HUDEP-2 (cell line): ENCODE measurements at regions not wholly inside any gene's neighbourhood (a gene's known extent, or its start where the extent isn't known, plus 50 kb on each side); places are given as distances from the start of the nearest gene placed in this dataset.
"Not testable (repeated sequence)": the region's sequence is repeated elsewhere in the genome, so short reads cannot be mapped to it uniquely, and the experiment has no call there.

Experiments used
- DNase-seq, 76 experiments: peaks; one replicate each; lab custom pipeline; 2025; ENCODE audit not compliant: unreplicated experiment in 76 of 76; lab: John Stamatoyannopoulos, UW

DNA sequence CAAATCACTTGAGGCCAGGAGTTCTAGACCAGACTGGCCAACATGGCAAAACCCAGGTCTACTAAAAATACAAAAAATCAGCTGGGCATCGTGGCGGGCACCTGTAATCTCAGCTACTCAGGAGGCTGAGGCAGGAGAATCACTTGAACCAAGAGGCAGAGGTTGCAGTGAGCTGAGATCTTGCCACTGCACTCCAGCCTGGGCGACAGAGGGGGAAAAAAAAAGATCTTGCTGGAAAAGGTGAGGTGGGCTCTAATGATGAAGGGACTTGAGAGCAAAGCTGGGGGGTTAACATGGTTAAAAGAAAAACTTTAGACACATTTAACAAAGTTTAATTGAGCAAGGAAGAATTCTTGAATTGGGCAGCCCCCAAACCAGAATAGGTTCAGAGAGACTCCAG lies 121.8 kb downstream of the BANF2 start:
- not testable (repeated sequence) for DNase-seq

GRCh38 chr20:17819395-17820093 lies 119.8 kb downstream of the BANF2 start:
- no peak for DNase-seq

DNA sequence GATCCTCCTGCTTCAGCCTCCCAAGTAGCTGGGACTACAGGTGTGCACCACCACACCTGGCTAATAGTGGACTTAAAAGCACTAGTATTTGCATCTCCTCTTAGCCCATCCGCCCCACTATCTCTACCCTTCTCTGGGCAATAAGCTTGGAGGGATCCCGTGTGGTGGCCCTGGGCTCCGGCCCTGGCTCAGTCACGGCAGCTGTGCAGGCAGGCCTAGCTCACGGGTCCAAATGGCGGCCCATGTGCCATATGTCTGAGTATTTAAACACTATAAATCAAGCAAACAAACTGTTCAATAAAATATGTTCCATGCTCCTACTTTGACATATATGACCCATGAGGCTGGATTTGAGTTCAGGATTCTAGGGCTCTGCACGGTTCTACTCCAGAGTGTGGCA lies 118.4 kb downstream of the BANF2 start:
- no peak for DNase-seq

DNA sequence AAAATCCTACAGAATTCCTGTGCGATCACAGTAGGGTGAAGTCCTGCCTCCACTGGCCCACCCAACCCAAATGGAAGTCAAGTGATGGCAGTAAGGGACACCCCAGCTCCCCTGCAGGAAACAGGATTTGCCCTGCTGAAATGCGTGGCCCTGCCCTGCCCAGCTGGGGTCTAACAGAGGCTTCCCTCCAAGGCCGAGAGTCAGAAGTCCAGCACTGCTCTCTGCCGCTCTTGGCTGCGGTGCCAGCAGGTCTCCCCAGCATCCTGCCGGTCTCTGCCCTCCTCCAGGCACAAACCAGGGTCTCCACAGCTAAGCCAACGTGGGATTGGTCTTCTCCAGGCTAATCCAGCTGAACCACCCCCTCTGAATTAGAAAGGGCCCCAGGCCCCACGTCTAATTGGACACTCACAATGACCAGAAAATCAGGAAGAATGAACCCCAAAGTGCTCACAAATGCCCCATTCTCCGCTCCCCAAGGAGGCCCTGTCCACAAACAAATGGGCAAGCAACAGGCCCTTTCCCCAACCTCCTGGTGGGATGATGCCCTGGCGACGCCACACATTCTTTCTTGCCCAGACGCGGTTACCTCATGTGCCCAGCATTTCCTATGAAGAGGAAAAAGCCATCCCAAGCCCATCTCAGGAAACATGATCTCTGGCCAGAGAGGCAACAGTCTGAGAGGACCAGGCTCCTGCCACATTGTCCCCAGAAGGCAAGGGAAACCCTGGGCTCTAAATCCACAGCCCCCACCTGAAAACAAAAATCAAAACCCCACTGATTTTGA lies 117.2 kb downstream of the BANF2 start:
- no peak for DNase-seq

GRCh38 chr20:17811628-17811965 lies 111.8 kb downstream of the BANF2 start:
- no peak for DNase-seq

GRCh38 chr20:17810847-17811627 lies 111.3 kb downstream of the BANF2 start:
- DNase-seq = no peak

DNA sequence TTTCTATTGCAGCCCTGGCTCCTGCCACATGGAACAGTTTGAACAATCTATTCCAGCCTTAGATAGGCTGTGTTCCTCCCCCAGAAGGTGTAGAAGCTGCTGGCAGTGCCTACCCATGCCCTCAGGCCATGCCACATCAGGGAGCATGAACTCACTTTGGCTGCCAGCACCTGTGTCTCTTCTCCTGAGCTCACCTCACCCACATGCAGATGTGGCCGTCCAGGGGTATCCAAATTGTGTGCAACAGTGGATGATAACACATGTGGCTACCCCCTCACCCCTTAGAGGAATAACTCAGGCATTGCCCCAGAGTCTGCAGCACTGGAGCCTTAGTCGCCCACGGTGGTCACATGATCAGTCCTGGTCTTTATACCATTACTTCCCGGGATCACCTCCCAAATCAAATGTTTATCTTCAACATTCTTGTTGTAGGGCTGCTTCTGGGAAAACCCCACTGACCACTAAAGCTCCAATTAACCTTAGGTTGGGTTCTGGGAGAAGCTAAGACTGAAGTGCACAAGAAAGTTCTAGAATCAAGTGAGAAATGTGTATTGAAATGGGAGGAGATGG lies 110.4 kb downstream of the BANF2 start:
- DNase-seq = no peak

DNA sequence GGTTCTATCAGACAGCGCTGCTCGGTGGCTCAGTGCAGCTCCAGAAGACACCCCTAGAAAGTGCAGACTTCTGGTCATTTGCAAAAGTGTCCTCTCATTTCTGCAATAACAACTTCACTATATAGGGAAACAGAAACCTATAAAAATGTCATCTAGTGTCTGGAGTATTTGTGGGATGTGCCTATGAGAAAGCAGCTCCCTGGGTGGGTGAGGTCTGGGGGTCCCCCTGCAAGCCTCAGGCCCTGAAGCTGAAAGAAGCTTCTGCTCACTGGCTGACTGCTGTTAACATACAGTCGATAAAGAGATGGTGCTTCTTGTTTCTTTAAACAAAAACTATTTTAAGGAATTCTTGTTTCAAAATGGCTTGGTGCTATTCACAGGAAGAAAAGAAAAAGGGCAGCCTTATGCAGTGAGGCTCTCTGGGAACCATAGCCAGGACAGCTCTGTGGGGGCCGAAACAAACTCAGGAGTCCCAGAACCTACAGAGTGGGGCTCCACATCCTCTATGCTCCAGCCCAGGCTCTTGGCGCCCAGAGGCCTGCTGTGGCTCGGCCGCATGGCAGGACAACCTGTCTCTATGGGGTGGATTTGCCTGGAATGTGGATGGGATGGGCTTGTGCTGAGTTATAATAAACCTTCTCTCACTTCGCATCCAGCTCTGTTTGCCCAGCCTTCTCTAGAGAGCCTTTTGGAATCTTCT lies 109.7 kb downstream of the BANF2 start:
- DNase-seq = no peak

DNA sequence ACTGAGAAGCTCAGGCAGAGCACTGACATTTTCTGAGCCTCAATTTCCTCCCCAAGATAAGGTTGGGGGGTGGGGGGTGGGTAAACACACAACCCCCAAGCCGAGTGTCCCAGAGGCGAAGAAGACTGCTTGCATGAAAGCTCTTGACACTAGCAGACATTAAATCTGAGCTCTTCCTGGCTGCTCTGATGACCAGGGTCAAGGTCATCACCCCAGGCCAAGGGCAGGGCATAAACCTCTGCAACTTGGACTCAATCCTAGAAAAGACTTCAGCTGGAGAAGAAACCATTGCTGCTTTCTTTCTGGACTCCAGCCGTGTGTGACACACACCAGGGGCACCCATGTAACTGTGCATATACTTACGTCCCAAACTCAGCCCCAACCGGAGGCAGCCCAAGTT lies 109.0 kb downstream of the BANF2 start:
- DNase-seq = no peak

DNA sequence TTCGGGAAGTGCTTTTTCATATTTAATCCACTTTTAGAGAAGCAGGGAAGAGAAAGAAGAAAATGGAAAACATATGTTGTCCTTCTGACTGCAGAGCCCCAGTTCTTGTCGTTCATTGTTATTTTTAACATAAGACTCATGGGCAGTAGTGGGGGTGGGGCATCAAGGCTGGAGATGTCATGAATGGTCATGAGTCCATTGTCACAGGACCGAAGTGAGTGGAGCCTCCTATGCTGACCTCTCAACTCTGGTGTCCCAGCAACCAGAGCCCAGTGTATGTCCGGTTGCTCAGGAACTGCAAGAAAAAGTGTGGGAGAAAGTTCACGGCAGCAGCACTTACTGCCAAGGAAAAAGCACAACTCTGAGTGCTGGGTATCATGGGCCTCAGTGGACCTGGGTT lies 108.6 kb downstream of the BANF2 start:
- no peak for DNase-seq

DNA sequence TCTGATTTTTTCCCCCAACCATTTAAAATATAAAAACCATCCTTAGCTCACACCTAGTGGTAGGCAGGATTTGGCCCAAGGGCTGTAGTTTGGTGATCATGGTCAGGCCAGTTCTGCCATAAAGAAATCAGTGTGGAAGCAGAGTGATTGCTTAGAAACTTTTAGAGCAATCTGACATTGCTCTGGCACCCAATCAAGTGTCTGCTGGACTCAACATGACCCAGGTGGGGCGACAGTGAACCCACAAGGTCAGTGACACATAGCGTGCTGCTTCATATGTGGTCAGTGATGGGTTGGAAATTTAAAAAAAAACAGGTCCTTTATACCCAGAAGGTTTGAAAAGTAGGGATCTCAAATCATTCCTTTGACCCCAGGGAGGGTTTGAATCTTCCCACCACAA lies 107.9 kb downstream of the BANF2 start:
- DNase-seq = no peak

DNA sequence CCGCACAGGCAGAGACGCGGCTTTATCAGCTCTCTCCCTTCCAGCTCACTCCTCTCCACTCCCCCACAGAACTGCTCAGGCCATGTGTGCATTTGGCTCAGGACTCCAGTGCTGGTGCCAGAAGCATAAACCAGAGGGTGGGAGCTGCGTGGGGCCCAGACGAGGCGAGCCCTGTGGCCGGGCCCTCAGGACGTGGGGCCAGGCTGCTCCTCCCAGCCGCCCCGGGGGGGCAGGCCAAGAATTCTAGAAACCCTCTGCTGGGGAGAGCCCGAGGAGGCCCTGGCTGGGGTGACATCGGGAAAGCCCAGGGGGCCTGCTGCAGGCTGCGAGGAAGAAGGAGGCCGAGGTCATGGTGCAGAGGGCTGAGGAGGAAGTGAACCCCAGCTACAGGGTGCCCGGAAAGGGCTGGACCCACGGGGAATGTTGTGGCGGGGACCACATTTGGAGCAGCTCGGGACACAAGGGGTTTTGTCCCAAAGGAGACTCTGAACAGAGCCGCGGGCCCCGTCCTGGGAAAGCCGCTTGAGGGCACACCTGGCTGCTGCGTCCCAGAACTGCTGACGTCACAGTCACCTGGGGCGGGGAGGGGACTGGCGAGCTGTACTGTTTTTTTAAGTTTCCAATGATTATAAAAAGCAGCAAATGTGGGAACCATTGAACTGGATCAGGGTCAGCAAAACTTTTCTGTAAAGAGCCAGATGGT lies 107.1 kb downstream of the BANF2 start:
- peak in 8 of 76 experiments; percentile 1 to 49 (median 28) for DNase-seq

- no peak for DNase-seq
These were observed 106.3 kb downstream of the BANF2 start for GRCh38 chr20:17806107-17806506.

DNA sequence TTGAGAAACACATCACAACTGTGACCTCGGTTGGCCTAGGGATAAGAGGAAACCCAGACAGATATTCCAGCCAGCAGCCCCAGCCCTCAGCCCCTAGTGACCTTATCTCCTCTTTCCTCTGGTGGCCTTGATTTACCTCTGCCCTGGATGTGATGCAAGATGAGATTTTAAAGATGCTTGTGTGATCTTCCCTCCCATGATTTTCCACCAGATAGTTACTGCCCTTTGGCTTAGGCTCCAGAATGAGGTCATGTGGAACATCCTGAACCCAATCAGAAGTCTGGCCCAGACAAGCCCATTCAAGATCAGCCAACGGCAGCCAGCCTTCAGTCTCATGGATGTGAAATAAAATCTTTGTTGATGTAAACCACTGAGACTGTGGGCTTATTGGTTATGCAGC lies 104.0 kb downstream of the BANF2 start:
- DNase-seq = no peak

DNA sequence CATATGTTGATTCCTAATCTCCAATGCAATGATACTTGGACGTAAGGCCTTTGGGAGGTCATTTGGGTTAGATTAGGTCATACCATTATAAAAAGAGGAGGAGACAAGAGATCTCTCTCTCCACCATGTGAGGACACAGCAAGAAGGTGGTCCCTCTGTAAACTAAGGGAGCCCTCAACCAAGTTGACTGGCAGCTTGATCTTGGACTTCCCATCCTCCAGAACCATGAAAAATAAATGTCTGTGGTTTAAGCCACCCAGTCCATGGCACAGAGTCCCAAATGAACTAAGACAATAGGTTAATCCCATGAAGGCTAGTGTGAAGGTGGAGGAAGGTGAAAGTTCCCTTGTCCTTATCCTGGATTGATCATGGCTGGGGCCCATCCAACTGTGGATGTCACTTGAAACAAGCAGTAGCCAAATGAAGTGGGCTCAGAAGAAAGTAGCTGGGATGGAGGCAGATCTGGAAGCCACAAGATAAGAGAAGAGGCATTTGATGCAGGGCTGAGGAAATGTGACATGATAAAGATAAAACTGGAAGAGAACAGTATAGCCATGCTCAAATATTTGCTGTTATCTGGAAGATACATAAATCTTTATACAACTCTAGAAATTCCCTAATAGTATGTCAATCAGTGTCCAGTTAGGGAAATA lies 99.9 kb downstream of the BANF2 start:
- no peak for DNase-seq

- no peak for DNase-seq
These were observed 98.8 kb downstream of the BANF2 start for GRCh38 chr20:17798601-17799000.

DNA sequence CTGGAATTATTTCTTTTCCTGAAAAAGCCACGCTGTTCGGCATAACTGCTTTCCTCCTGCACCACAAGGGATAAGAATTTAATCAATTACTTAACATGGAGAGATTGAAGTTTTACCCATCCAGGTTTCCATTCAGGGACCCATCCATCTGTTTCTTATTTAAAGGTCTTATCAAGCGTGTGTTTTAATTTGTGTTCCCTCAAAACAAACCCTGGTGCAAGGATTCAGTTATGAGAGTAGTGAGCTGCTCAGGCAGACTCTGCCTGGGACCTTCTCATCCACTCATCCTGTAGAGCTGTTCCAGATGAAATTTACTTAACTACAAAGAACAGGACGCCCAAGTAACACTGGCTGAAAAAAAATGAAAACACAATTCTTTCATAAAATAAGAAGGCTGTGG lies 97.8 kb downstream of the BANF2 start:
- DNase-seq = no peak

GRCh38 chr20:17797161-17797560 lies 97.4 kb downstream of the BANF2 start:
- DNase-seq = no peak

- DNase-seq = no peak
These were observed 96.4 kb downstream of the BANF2 start for GRCh38 chr20:17796091-17796563.
